Fibroblast of pulmonary artery (primary cell): ENCODE measurements at regions not wholly inside any gene's neighbourhood (a gene's known extent, or its start where the extent isn't known, plus 50 kb on each side); places are given as distances from the start of the nearest gene placed in this dataset.
"Not testable (repeated sequence)": the region's sequence is repeated elsewhere in the genome, so short reads cannot be mapped to it uniquely, and the experiment has no call there.

Source experiments
- DNase-seq: peaks from one replicate; pipeline ENCODE4 v3.0.0-alpha.2; 2010; ENCODE audit warnings: low read depth
- H3K4me3 ChIP-seq: replicated peaks from 2 replicates; pipeline ENCODE4 v1.5.1; 2011; ENCODE audit warnings: low read depth, mild to moderate bottlenecking, control low read depth, low read length, moderate library complexity
- TF ChIP-seq, protein P1 (sequence below): IDR thresholded peaks from 2 replicates; pipeline ENCODE4 v1.5.1; 2011; ENCODE audit warnings: mild to moderate bottlenecking, control low read depth, low read length, inconsistent platforms; ENCODE audit errors: missing control alignments

DNA sequence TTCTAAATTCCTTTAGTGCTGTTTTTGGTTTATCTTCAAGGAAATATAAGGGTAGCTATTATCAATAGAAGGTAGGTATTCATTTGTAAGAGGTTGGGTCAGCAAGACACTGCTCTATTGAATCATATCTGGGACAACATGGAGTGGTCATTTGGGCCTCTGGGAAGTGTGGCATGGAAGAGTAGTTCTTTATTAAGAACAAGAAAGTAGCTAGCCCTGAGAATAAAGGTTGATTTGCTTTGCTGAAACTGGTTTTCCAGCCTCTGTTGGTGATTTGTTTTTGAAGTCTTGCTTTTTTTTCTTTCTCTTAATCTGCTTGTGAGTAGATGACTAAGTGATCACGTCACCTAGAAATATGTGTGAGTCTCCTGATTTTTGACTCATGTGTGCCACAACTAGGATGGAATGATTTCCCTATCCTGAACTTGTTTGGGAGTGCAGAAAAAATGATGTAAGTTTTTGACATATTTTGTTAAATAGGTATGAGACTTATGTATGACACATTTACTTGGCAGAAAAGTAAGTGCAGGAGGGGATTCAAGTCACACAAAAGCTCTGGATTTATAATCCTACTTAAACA, 381.8 kb downstream of the CENPW start:
- DNase-seq = peak; percentile 91
- TF ChIP-seq, protein P1, sequence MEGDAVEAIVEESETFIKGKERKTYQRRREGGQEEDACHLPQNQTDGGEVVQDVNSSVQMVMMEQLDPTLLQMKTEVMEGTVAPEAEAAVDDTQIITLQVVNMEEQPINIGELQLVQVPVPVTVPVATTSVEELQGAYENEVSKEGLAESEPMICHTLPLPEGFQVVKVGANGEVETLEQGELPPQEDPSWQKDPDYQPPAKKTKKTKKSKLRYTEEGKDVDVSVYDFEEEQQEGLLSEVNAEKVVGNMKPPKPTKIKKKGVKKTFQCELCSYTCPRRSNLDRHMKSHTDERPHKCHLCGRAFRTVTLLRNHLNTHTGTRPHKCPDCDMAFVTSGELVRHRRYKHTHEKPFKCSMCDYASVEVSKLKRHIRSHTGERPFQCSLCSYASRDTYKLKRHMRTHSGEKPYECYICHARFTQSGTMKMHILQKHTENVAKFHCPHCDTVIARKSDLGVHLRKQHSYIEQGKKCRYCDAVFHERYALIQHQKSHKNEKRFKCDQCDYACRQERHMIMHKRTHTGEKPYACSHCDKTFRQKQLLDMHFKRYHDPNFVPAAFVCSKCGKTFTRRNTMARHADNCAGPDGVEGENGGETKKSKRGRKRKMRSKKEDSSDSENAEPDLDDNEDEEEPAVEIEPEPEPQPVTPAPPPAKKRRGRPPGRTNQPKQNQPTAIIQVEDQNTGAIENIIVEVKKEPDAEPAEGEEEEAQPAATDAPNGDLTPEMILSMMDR = no peak
- no peak overlapping the region for H3K4me3 ChIP-seq

DNA sequence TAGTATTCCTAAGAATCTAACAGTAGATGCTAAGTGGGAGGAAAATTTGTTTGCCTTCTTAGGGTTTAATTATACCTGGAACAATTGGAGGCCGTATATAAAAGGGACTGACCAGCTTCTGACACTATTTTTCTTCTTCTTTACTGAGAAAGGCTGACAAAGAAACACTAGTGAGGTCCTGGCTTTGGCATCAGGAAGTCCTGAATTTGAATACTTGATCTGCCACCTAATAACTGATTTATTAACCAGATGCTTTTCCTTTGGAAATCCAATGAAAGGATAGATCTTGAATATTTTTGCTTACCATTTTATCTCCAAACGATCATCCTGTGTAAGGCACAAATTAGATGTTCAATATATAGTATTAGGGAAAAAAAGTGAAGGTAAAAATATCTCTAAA, 382.5 kb downstream of the CENPW start:
- no peak for DNase-seq
- TF ChIP-seq, protein P1 = no peak
- no peak overlapping the region for H3K4me3 ChIP-seq

DNA sequence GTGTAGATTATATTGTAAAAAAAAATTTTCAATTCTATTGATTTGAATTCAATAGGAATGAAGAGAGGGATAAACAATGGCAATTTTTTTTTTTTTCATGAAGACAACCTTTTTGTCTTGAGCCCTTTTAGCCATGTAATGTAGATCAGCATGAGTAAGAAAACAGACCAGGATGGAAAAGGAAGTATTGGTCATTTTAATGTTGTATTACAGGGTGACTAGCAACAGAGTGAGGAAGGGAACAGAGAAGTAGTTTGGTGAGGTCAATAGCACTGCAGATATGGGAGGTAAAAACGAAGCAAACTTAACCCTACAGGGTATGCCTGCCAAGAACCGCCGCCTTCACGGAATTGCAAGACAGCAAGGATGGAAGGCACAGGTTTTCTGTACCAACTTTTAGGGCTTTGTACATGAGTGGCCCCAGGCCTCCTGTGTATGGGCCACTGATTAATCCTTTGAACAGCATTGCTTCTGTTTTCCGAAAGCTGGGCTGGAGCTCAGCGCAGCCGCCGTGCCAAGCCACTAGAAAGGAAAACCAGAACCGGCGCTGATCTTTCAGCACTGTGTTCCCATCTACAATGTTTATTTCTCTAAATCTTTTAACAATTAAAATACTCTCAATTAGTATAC, 383.7 kb downstream of the CENPW start:
- no peak for DNase-seq
- TF ChIP-seq, protein P1 = no peak
- H3K4me3 ChIP-seq = no peak overlapping the region

DNA sequence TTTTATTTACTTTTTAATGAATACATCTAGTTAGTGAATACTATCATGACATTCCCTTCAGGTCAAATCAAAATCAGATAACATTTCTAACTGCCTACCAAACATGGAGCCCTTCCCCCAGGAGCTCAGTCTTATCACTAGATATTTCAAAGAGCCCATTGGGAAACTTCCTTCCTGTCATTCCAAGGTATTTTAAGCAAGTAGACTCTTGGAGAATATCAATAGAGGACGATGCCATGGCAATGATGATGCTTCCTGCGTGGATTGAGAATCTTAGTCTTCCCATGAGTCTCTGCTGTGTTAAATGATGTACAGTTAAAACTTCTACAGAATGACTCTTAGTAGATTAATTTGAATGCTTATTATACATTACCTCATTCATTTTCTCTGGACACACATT, 384.9 kb downstream of the CENPW start:
- peak; percentile 16 for DNase-seq
- H3K4me3 ChIP-seq = no peak overlapping the region
- TF ChIP-seq, protein P1 = no peak

DNA sequence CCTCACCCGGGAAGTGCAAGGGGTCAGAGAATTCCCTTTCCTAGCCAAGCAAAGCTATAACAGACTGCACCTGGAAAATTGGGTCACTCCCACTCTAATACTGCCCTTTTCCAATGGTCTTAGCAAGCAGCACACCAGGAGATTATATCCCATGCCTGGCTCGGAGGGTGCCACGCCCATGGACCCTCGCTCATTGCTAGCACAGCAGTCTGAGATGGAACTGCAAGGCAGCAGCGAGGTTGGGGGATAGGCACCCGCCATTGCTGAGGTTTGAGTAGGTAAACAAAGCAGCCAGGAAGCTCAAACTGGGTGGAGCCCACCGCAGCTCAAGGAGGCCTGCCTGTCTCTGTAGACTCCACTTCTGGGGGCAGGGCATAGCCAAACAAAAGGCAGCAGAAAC, 386.5 kb downstream of the CENPW start:
- DNase-seq, H3K4me3 ChIP-seq: not testable (repeated sequence)

DNA sequence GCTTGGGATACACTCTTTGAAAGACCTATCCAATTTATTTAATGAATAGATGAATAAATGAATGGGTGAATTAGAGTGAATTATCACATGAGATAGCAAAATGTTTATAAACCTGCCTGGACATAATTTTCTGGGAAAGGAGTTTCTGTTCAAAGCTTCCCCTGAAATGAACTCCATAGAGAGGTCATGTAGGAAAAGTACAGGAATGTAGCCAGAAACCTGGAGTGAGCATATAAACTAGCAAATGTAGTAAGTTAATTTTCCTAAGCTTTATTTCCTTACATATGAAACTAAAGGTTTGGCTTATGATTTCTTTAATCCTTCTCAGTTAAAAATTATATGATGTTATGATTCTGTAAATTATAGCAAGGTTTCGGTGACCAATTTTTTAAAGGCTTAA, 380.3 kb upstream of the RSPO3 start:
- TF ChIP-seq, protein P1 = no peak
- no peak for DNase-seq
- H3K4me3 ChIP-seq = no peak overlapping the region

DNA sequence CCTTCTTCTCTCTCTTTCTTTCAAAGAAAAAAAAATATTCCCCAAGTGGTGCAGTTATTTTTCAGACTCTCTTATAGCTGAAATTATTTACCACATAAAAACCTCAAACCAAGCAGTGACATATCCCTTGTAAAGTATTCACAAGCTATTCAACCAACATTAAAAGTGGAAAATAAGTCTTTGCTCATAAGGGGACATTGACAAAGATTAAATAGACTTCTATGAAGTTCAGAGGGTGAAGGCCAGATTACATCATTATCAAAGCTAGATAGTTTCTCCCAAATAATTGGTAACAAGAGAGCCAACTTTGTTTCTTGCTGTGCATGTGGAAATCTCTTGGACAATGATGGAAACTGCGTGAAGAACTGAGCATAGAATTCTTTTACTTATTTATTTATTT, 379.8 kb upstream of the RSPO3 start:
- H3K4me3 ChIP-seq = no peak overlapping the region
- no peak for DNase-seq
- TF ChIP-seq, protein P1 = no peak
